HepG2 (cell line): ENCODE measurements at regions not wholly inside any gene's neighbourhood (a gene's known extent, or its start where the extent isn't known, plus 50 kb on each side); places are given as distances from the start of the nearest gene placed in this dataset.

Experiments used
- ATAC-seq: fragments of 200-7000 bp; cut with Tn5 transposase; 3 replicates; pipeline ENCODE4 v1.9.1; 2020; ENCODE audit warnings: mild to moderate bottlenecking, moderate library complexity
- BruUV-seq: library from RNA; stranded (reverse); fragments of 400-500 nt; replicated peaks from 2 replicates; lab custom pipeline; 2021; lab: Mats Ljungman, UMichigan
- CTCF ChIA-PET: fragments of 300-600 bp; formaldehyde crosslinking; extraction: SDS; loops from one replicate; lab custom pipeline; 2021; ENCODE audit warnings: low total read pairs, inconsistent platforms, low intra/inter-chr PET ratio; lab: Yijun Ruan, JAX
- POLR2A ChIA-PET: fragments of 350-600 bp; sonication (Branson Sonifier 250); formaldehyde crosslinking; loops from one replicate; lab custom pipeline; 2020; ENCODE audit warnings: antibody characterized with exemption, inconsistent platforms; lab: Yijun Ruan, JAX
- DNase-seq: peaks from one replicate; pipeline ENCODE4 v3.0.0-alpha.2; 2015; ENCODE audit warnings: low spot score
- FAIRE-seq: peaks from 3 replicates; lab custom pipeline; 2011; peaks lifted over from hg19 to GRCh38; lab: Jason Lieb, UNC
- H2AFZ ChIP-seq: one replicate; pipeline ENCODE4 v1.6.1; 2011; ENCODE audit warnings: low read length, inconsistent platforms
- H3K27ac ChIP-seq: fragments of 300-600 bp; 3 replicates; pipeline ENCODE4 v1.8.0; 2011; ENCODE audit warnings: mixed run types, mild to moderate bottlenecking, mixed read lengths, low read length, inconsistent platforms; ENCODE audit not compliant: insufficient read depth; ENCODE audit errors: extremely low read length
- H3K27me3 ChIP-seq, 2 experiments: fragments of 200-600 bp in 1 of 2; 2 replicates in 1 of 2; 3 replicates in 1 of 2; pipeline versions ENCODE4 v1.6.0 to v1.8.0; 2011; ENCODE audit warnings: low read length in 2 of 2, mild to moderate bottlenecking in 2 of 2, moderate library complexity in 2 of 2, inconsistent platforms in 1 of 2; ENCODE audit not compliant: insufficient read depth in 2 of 2, control insufficient read depth in 1 of 2
- H3K36me3 ChIP-seq, 2 experiments: fragments of 200-600 bp in 1 of 2; replicated peaks in 1 of 2; 2 replicates in 1 of 2; 3 replicates in 1 of 2; pipeline versions ENCODE4 v1.5.1 to v1.8.0; 2011; ENCODE audit warnings: low read length in 2 of 2, inconsistent platforms in 1 of 2; ENCODE audit not compliant: insufficient read depth in 2 of 2, control insufficient read depth in 1 of 2
- H3K4me1 ChIP-seq: 2 replicates; pipeline ENCODE4 v1.5.1; 2012; ENCODE audit warnings: low read length, inconsistent platforms; ENCODE audit not compliant: insufficient read depth
- H3K4me2 ChIP-seq: 2 replicates; pipeline ENCODE4 v1.6.0; 2011; ENCODE audit warnings: low read depth, low read length, inconsistent platforms
- H3K4me3 ChIP-seq, 3 experiments: fragments of 200-600 bp in 1 of 3; sonication (generic), shearing (Covaris generic) in 1 of 3; replicated peaks in 1 of 3; 2 replicates each; pipeline ENCODE4 v1.5.1; 2011 to 2016; ENCODE audit warnings: low read length in 3 of 3, inconsistent platforms in 2 of 3, low read depth in 2 of 3, mild to moderate bottlenecking in 2 of 3, control low read depth in 1 of 3, mixed read lengths in 1 of 3; ENCODE audit not compliant: insufficient read depth in 1 of 3
- H3K79me2 ChIP-seq: one replicate; pipeline ENCODE4 v1.6.1; 2011; ENCODE audit warnings: low read length, inconsistent platforms; ENCODE audit not compliant: insufficient read depth
- H3K9ac ChIP-seq: 2 replicates; pipeline ENCODE4 v1.6.0; 2011; ENCODE audit warnings: mild to moderate bottlenecking, low read depth, low read length, inconsistent platforms; ENCODE audit not compliant: insufficient read depth
- H3K9me3 ChIP-seq: 2 replicates; pipeline ENCODE4 v1.5.1; 2012; ENCODE audit warnings: mild to moderate bottlenecking, low read length
- H4K20me1 ChIP-seq: 2 replicates; pipeline ENCODE4 v1.6.0; 2011; ENCODE audit warnings: inconsistent platforms, mild to moderate bottlenecking, low read length, moderate library complexity; ENCODE audit not compliant: insufficient read depth
- ARNT2 ChIP-seq: sonication (generic); formaldehyde crosslinking; IDR thresholded peaks from 2 replicates; pipeline ENCODE4 v1.8.0; 2022; ENCODE audit warnings: mild to moderate bottlenecking, low read depth, missing genetic modification reagents, moderate library complexity
- HBP1 ChIP-seq: IDR thresholded peaks from 2 replicates; pipeline ENCODE4 v1.6.1; 2016; ENCODE audit warnings: low read depth, control low read depth
- MTA1 ChIP-seq: sonication (generic); formaldehyde crosslinking; IDR thresholded peaks from 2 replicates; pipeline ENCODE4 v1.4.0; 2020; ENCODE audit warnings: missing genetic modification reagents, mild to moderate bottlenecking, borderline replicate concordance
- PHB2 ChIP-seq: fragments of 450-650 bp; IDR thresholded peaks from 2 replicates; pipeline ENCODE4 v1.6.1; 2018; ENCODE audit not compliant: partially characterized antibody
- PRMT3 ChIP-seq: sonication (generic); formaldehyde crosslinking; IDR thresholded peaks from 2 replicates; pipeline ENCODE4 v1.8.1; 2022; ENCODE audit warnings: low read depth, mild to moderate bottlenecking, moderate library complexity, missing genetic modification reagents, borderline replicate concordance
- ZNF263 ChIP-seq: sonication (generic); formaldehyde crosslinking; IDR thresholded peaks from 2 replicates; pipeline ENCODE4 v1.4.0; 2020; ENCODE audit warnings: missing genetic modification reagents
- ZNF468 ChIP-seq: sonication (generic); formaldehyde crosslinking; IDR thresholded peaks from 2 replicates; pipeline ENCODE4 v1.8.0; 2022; ENCODE audit warnings: mild to moderate bottlenecking, moderate library complexity, missing genetic modification reagents
- WGBS: methylation state at CpG from one replicate; pipeline ENCODE4 v1.1.6; 2017; ENCODE audit warnings: low lambda C conversion rate; 5-methylcytosine and 5-hydroxymethylcytosine counted together
- in situ Hi-C: cut with HindIII; loops from 2 replicates; pipeline ENCODE4 v1.10.0; 2017; ENCODE audit warnings: low pct_unique_long_range_greater_than_20kb; ENCODE audit not compliant: extremely low pct_ligation_motif_present
- intact Hi-C: fragments of 100-400 bp; cut with micrococcal nuclease; formaldehyde crosslinking; loops from one replicate; pipeline ENCODE4 v1.10.0; 2022; ENCODE audit not compliant: unreplicated experiment
- TF ChIP-seq, protein P1 (sequence below): sonication (generic); formaldehyde crosslinking; conservative IDR thresholded peaks from 2 replicates; pipeline ENCODE4 v1.5.0; 2020; ENCODE audit warnings: missing genetic modification reagents
- TF ChIP-seq, protein P2 (sequence below), 2 experiments: sonication (generic) in 1 of 2; formaldehyde crosslinking in 1 of 2; IDR thresholded peaks; 2 replicates each; pipeline versions ENCODE4 v1.5.1 to v1.6.1; 2011 to 2020; ENCODE audit warnings: borderline replicate concordance in 1 of 2, low read depth in 1 of 2, low read length in 1 of 2, mild to moderate bottlenecking in 1 of 2, missing genetic modification reagents in 1 of 2, moderate library complexity in 1 of 2
- TF ChIP-seq, protein P3 (sequence below): sonication (generic); formaldehyde crosslinking; conservative IDR thresholded peaks from 2 replicates; pipeline ENCODE4 v1.8.0; 2022; ENCODE audit warnings: missing genetic modification reagents
- TF ChIP-seq, protein P4 (sequence below): IDR thresholded peaks from 2 replicates; pipeline ENCODE4 v1.6.1; 2016
- TF ChIP-seq, protein P5 (sequence below): sonication (generic); formaldehyde crosslinking; IDR thresholded peaks from 2 replicates; pipeline ENCODE4 v1.5.0; 2020; ENCODE audit warnings: missing genetic modification reagents, mild to moderate bottlenecking, borderline replicate concordance

GRCh38 chr7:28236560-28236959 is 56.0 kb upstream of the JAZF1 start (continued):
- TF ChIP-seq HBP1 (CRISPR knock-in tag) = no peak
- no peak for TF ChIP-seq PRMT3 (CRISPR knock-in tag)
- TF ChIP-seq, all 625 proteins: peak for 0

DNA sequence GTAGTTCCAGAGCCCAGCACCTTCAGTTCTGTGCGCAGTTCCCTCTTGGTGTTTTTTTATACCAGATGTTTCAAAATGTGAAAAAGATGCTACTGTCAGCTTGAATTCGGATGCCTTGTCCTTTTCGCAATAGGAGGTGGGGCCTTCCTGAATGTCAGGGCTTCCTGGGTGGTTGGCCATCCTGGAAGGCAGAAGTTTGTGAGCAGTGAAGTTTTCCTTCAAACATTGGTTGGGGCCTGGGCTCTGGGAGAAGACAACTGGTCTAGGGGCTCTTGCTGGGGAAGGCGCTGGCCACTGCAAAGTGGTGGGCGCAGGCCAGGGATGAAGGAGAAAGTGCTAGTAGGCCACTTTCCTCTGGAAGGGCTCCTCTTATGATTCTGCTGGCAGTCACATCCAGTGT is 56.8 kb upstream of the JAZF1 start:
- ChIA-PET CTCF (no interaction called here), POLR2A (no interaction called here)
- no peak for FAIRE-seq
- Histone ChIP-seq H3K4me3 (no peak overlapping the region), H2AFZ (no peak overlapping the region), H3K4me1 (no peaks in the 10 kb centered on the region), H3K9ac (no peak overlapping the region), H3K36me3 (no peaks in the 10 kb centered on the region), H3K4me2 (no peak overlapping the region), H3K79me2 (no peaks in the 10 kb centered on the region), H3K27me3 (no peaks in the 10 kb centered on the region; a peak in 1 of 5 replicates), H3K27ac (no peak overlapping the region), H4K20me1 (no peaks in the 10 kb centered on the region), H3K9me3 (no peaks in the 10 kb centered on the region)
- BruUV-seq = no TSS peak
- 53% methylated on average over 4 of the region's 5 CpGs for WGBS
- in situ Hi-C loops = no loop called here
- DNase-seq = no peak
- intact Hi-C loops = no loop called here
- ATAC-seq = no peak
- TF ChIP-seq, protein P1, sequence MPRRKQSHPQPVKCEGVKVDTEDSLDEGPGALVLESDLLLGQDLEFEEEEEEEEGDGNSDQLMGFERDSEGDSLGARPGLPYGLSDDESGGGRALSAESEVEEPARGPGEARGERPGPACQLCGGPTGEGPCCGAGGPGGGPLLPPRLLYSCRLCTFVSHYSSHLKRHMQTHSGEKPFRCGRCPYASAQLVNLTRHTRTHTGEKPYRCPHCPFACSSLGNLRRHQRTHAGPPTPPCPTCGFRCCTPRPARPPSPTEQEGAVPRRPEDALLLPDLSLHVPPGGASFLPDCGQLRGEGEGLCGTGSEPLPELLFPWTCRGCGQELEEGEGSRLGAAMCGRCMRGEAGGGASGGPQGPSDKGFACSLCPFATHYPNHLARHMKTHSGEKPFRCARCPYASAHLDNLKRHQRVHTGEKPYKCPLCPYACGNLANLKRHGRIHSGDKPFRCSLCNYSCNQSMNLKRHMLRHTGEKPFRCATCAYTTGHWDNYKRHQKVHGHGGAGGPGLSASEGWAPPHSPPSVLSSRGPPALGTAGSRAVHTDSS (CRISPR knock-in tag) = no peak
- TF ChIP-seq ARNT2 (no peak), ZNF263 (CRISPR knock-in tag) (no peak), PHB2 (no peak), ZNF468 (CRISPR knock-in tag) (no peak), MTA1 (CRISPR knock-in tag) (no peak)
- TF ChIP-seq, protein P2, sequence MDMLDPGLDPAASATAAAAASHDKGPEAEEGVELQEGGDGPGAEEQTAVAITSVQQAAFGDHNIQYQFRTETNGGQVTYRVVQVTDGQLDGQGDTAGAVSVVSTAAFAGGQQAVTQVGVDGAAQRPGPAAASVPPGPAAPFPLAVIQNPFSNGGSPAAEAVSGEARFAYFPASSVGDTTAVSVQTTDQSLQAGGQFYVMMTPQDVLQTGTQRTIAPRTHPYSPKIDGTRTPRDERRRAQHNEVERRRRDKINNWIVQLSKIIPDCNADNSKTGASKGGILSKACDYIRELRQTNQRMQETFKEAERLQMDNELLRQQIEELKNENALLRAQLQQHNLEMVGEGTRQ (IDR thresholded peaks at IDR 0.05; ENCODE audit: low read depth, low read length) = no peak
- TF ChIP-seq, protein P2 (CRISPR knock-in tag; IDR thresholded peaks at IDR 0.05; ENCODE audit: borderline replicate concordance) = no peak
- TF ChIP-seq, protein P3, sequence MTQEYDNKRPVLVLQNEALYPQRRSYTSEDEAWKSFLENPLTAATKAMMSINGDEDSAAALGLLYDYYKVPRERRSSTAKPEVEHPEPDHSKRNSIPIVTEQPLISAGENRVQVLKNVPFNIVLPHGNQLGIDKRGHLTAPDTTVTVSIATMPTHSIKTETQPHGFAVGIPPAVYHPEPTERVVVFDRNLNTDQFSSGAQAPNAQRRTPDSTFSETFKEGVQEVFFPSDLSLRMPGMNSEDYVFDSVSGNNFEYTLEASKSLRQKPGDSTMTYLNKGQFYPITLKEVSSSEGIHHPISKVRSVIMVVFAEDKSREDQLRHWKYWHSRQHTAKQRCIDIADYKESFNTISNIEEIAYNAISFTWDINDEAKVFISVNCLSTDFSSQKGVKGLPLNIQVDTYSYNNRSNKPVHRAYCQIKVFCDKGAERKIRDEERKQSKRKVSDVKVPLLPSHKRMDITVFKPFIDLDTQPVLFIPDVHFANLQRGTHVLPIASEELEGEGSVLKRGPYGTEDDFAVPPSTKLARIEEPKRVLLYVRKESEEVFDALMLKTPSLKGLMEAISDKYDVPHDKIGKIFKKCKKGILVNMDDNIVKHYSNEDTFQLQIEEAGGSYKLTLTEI = no peak
- TF ChIP-seq, protein P4, sequence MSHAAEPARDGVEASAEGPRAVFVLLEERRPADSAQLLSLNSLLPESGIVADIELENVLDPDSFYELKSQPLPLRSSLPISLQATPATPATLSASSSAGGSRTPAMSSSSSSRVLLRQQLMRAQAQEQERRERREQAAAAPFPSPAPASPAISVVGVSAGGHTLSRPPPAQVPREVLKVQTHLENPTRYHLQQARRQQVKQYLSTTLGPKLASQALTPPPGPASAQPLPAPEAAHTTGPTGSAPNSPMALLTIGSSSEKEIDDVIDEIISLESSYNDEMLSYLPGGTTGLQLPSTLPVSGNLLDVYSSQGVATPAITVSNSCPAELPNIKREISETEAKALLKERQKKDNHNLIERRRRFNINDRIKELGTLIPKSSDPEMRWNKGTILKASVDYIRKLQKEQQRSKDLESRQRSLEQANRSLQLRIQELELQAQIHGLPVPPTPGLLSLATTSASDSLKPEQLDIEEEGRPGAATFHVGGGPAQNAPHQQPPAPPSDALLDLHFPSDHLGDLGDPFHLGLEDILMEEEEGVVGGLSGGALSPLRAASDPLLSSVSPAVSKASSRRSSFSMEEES (CRISPR knock-in tag) = no peak
- TF ChIP-seq, protein P5, sequence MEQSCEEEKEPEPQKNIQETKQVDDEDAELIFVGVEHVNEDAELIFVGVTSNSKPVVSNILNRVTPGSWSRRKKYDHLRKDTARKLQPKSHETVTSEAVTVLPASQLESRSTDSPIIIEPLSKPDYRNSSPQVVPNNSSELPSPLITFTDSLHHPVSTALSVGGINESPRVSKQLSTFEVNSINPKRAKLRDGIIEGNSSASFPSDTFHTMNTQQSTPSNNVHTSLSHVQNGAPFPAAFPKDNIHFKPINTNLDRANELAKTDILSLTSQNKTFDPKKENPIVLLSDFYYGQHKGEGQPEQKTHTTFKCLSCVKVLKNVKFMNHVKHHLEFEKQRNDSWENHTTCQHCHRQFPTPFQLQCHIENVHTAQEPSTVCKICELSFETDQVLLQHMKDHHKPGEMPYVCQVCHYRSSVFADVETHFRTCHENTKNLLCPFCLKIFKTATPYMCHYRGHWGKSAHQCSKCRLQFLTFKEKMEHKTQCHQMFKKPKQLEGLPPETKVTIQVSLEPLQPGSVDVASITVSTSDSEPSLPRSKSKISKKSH = no peak
